Spinal cord (tissue), 9 donors: ENCODE measurements at regions not wholly inside any gene's neighbourhood (a gene's known extent, or its start where the extent isn't known, plus 50 kb on each side); places are given as distances from the start of the nearest gene placed in this dataset.

Experiments used
- DNase-seq, 6 donors: peaks; one replicate each; pipeline versions ENCODE4 v3.0.0 to v3.0.0-alpha.2; 2013 to 2015; ENCODE audit warnings: low spot score in 6 of 6, low read depth in 4 of 6
- H3K27ac ChIP-seq: one replicate; pipeline ENCODE4 v1.5.1; 2013; ENCODE audit warnings: low read depth, low read length, control low read depth
- H3K27me3 ChIP-seq: one replicate; pipeline ENCODE4 v1.6.1; 2013; ENCODE audit warnings: low read length; ENCODE audit not compliant: control insufficient read depth, insufficient read depth
- H3K36me3 ChIP-seq: one replicate; pipeline ENCODE4 v1.6.1; 2013; ENCODE audit warnings: low read length; ENCODE audit not compliant: control insufficient read depth, insufficient read depth
- H3K4me1 ChIP-seq: one replicate; pipeline ENCODE4 v1.6.1; 2013; ENCODE audit warnings: low read length; ENCODE audit not compliant: control insufficient read depth, insufficient read depth
- H3K4me3 ChIP-seq: one replicate; pipeline ENCODE4 v1.5.1; 2013; ENCODE audit warnings: low read depth, low read length, control low read depth
- H3K9me3 ChIP-seq: one replicate; pipeline ENCODE4 v1.6.1; 2013; ENCODE audit warnings: low read length; ENCODE audit not compliant: control insufficient read depth, insufficient read depth
- WGBS: methylation state at CpG from one replicate; pipeline ENCODE4 v1.1.5; 2013; ENCODE audit warnings: missing lambda C conversion rate; ENCODE audit not compliant: insufficient coverage; 5-methylcytosine and 5-hydroxymethylcytosine counted together
- donor health status: healthy.

DNA sequence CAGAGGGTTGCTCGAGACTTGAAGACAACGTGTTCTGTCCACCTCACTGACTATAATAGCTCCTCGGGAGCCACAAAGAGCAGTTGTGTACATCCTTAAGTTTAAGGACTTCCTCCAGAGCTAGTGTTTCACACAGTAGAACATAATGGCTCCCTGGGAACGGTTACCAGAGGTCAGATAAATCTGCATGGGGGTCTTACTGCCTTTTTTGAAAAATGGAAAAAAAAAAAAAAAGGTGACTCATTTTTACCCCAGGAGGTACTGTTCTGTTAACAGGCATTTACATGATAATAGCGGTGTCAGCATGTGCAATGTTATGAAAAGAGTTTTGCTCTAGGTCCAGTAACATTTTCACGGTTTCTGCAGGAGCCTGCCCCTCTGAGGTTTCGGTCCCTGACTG, 498.9 kb upstream of the WWC1 start:
- DNase-seq = peak in 1 of 6 donors; percentile 61
- 49% methylated on average over 6 of the region's 7 CpGs for WGBS

DNA sequence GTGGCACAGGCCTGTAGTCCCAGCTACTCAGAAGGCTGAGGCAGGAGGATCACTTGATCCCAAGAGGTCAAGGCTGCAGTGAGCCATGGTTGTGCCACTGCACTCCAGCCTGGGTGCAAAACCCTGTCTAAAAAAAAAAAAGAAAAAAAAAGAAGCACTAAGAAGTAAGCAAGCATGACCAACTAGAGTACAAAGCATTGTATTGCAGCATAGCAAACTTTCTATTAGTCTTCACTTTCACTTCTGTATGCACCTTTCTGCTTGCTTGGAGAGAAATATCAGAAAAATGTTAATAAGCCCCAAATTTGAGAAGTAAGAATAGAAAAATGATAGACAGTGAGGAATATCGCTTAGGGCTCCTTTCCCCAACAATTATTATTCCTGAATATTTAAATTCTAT, 497.7 kb upstream of the WWC1 start:
- Histone ChIP-seq H3K4me3 (no peak overlapping the region), H3K9me3 (no peaks in the 10 kb centered on the region), H3K36me3 (no peaks in the 10 kb centered on the region), H3K4me1 (peaks cover 10% of the 10 kb centered on the region), H3K27me3 (no peaks in the 10 kb centered on the region), H3K27ac (no peak overlapping the region)
- whole genome bisulfite sequencing = no CpG with 5 or more reads among the region's 1 CpG
- no peak for DNase-seq

More for the DNA sequence above, 498.9 kb upstream of the WWC1 start:
- Histone ChIP-seq H3K9me3 (no peaks in the 10 kb centered on the region), H3K4me1 (peaks cover 4% of the 10 kb centered on the region), H3K27me3 (no peaks in the 10 kb centered on the region), H3K4me3 (no peak overlapping the region), H3K36me3 (no peaks in the 10 kb centered on the region), H3K27ac (no peak overlapping the region)

DNA sequence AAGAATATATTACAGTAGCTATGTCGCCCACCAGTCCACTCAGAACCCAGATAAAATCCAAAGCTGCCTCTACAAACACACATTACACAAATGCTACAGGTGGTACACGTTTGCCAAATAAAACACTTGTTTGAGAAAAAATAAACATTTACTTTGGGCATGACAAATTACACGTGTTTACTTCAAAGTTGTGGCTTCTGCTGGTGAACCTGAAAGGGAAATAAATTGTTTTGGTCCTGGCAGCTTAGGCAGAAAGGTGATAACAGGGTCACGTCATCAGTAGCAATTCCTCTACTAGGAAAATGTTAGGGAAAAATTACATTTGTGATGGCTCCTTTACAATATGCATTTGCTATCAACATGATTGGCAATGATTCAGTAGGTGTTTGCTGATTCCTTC, 497.3 kb upstream of the WWC1 start:
- no peak overlapping the region for H3K27ac ChIP-seq
- H3K4me1 ChIP-seq = peaks cover 10% of the 10 kb centered on the region
- no peak overlapping the region for H3K4me3 ChIP-seq
- H3K27me3 ChIP-seq = no peaks in the 10 kb centered on the region
- H3K36me3 ChIP-seq = no peaks in the 10 kb centered on the region
- 86% methylated on average over 1 of the region's 4 CpGs for whole genome bisulfite sequencing
- H3K9me3 ChIP-seq = no peaks in the 10 kb centered on the region
- DNase-seq = no peak

DNA sequence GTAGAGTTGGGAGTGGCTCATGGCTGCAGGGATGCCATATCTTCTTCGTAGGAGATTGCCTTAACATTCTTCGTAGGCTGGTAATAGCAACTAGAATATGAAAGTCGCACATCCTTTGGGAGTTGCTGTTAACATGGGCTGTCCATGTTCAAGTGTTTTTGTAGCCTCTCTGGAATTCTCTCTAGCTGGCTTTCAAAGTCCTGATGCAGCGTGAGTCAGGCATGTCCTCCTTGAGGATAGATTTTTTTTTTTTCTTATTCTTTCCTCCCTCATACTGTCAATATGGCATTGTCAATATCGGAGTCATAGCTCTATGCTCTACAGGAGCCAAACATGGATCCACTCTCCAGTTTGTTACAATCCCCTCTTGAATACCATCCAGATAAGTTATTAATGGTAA, 494.8 kb upstream of the WWC1 start:
- H3K27me3 ChIP-seq = no peaks in the 10 kb centered on the region
- H3K36me3 ChIP-seq = no peaks in the 10 kb centered on the region
- H3K27ac ChIP-seq = no peak overlapping the region
- 100% methylated on average over 1 of the region's 5 CpGs for WGBS
- no peak overlapping the region for H3K4me3 ChIP-seq
- peaks cover 10% of the 10 kb centered on the region for H3K4me1 ChIP-seq
- DNase-seq = no peak
- H3K9me3 ChIP-seq = no peaks in the 10 kb centered on the region

DNA sequence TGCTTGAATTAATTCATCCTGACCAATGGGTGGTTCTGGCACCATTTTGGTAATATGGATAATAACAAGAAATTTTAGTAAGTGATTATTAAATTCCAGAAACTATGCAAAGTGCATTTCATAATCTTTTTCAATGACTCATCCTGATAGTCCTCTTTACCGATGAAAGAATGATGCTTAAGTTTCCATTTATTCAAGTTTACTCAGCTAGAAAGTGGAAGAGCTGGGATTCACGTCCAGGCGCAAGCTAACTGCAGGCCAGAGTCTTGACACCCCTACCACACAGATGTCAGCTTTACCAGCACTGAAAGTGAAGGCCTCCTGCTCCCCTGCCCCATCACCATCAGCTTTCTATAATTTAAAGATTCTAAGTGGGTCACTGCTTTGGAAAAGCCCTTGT, 493.5 kb upstream of the WWC1 start:
- Histone ChIP-seq H3K9me3 (no peaks in the 10 kb centered on the region), H3K4me3 (no peak overlapping the region), H3K4me1 (peaks cover 6% of the 10 kb centered on the region), H3K36me3 (no peaks in the 10 kb centered on the region), H3K27ac (peak overlapping the region; percentile 58), H3K27me3 (no peaks in the 10 kb centered on the region)
- WGBS = 71% methylated on average over 2 of the region's 3 CpGs
- DNase-seq = no peak

DNA sequence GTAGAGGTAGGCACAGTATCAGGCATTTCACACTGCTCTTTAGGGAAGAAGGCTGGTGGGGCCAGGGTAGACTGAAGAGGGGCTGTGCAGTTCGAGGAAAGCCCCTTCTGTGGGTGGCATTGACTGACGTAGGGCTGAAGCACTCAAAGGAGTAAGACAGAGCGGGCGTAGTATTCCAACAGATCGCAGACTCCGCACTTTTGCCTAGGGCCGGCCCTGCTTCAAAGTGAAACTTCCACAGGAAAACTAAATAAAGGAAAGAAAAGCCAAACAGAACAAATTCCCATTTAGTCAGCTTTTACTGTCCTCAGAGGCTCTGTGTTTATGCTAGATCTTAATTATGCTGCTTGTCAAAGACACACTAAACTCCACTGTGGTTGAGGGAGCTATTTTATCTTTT, 493.0 kb upstream of the WWC1 start:
- no peak for DNase-seq

DNA sequence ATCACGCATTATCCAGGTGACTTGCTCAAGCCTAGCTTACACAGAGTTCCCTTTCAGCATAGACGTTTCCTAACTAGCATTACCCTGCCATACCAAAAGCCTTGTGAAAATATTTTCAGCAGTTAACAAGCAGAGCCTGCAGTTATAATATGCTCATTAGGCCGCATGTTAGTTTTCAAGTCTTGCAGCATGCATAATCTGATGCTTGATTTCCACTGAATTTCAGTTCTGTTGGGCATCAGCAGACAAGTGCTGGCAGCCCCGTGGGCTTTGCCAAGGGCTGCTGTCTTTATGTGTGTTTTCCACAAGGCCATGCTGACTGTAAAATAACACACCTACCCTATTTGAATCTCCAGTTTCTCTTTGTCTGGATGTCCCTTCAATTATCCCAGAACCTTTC, 491.0 kb upstream of the WWC1 start:
- peak in 1 of 6 donors; percentile 63 for DNase-seq
- H3K36me3 ChIP-seq = no peaks in the 10 kb centered on the region
- no peaks in the 10 kb centered on the region for H3K9me3 ChIP-seq
- no peak overlapping the region for H3K4me3 ChIP-seq
- no peaks in the 10 kb centered on the region for H3K27me3 ChIP-seq
- 81% methylated on average over 4 of the region's 4 CpGs for WGBS
- H3K4me1 ChIP-seq = peaks cover 6% of the 10 kb centered on the region
- no peak overlapping the region for H3K27ac ChIP-seq

More for the DNA sequence above, 493.0 kb upstream of the WWC1 start:
- WGBS = 47% methylated on average over 2 of the region's 7 CpGs
- H3K27ac ChIP-seq = peak overlapping the region; percentile 58
- H3K4me3 ChIP-seq = no peak overlapping the region
- no peaks in the 10 kb centered on the region for H3K9me3 ChIP-seq
- H3K4me1 ChIP-seq = peaks cover 6% of the 10 kb centered on the region
- no peaks in the 10 kb centered on the region for H3K27me3 ChIP-seq
- H3K36me3 ChIP-seq = no peaks in the 10 kb centered on the region

DNA sequence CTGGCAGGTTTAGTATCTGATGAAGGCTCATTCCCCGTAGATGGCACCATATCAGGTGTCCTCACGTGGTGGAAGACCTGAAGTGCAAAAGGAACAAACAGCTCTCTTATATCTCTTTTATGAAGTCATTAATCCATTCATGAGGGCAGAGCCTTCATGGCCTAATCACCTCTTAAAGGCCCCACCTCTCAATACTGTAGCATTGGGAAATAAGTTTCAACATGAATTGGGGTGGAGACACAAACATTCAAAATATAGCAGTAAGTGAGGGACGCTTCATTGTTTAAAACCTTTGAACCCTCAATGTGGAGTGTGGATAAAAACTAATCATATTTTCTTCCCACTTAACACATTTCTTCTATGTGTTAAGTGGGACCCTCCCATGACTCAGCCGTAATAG, 489.4 kb upstream of the WWC1 start:
- Histone ChIP-seq H3K9me3 (no peaks in the 10 kb centered on the region), H3K4me3 (no peak overlapping the region), H3K27me3 (no peaks in the 10 kb centered on the region), H3K4me1 (peaks cover 6% of the 10 kb centered on the region), H3K36me3 (no peaks in the 10 kb centered on the region), H3K27ac (no peak overlapping the region)
- DNase-seq = no peak
- 100% methylated on average over 2 of the region's 4 CpGs for WGBS

DNA sequence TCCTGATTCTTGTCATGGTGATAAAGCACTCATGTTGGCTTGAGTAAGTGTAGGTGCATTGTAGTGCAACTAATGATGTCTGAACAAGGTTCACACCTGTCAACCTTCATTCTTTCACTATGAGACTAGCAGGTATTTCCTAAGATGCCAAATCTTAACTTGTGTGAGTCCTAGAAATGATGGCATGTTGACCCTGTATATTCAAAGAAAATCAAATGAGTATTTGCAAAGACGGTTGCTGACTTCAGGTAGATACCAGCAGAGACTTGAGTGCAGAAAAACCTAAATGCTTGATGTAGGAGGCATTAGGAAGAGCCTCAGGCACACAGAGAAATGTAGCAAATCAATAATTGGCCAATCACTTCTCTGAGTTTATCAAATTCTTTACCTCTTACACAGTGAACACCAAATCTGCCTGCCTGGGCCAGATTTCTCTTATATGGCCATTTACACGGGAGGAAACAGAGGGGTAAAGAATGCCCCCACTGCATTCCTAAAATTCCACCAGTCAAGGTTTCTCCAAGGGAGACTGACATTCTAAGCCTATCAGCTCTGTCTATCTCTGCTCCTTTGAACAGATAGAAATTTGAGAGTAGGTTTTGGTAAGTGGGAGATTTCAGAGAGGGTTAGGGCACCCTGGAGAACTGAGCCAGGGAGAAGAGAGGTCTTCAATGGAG, 488.6 kb upstream of the WWC1 start:
- Histone ChIP-seq H3K9me3 (no peaks in the 10 kb centered on the region), H3K27me3 (no peaks in the 10 kb centered on the region), H3K4me3 (no peak overlapping the region), H3K36me3 (no peaks in the 10 kb centered on the region), H3K4me1 (peaks cover 6% of the 10 kb centered on the region), H3K27ac (no peak overlapping the region)
- no peak for DNase-seq
- WGBS = 33% methylated on average over 1 of the region's 2 CpGs

DNA sequence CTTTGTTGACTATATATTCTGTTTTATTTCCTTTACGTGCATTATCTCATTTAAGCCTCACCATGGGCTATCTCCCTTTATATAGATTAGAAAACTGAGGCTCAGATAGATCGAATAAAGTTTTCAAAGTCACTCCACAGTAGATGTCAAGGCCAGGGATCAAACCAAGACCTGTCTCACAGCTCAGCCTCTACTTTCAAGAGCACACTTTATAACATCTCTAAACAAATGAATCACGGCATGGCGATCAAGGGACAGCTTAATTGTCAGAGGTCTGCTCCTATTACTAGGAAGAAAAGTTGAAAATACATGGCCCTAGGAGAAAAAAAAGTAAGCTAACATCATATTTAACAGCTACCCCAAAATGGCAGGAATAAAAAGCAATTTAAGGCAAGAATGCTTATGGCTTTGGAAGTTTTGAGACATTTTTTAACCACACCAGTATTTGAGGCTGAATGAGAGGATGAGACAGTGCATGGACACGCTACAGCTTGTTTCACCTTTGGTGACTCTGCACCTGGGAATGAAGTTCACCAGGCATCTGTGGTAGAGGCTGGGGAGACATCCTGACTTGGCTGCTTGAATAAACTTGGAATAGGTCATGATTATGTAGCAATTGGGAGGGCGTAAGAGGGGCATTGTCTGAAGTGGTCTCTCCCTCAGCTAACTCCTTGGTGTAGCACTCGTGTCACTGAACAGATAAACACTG, 486.8 kb upstream of the WWC1 start:
- H3K27me3 ChIP-seq = no peaks in the 10 kb centered on the region
- no peaks in the 10 kb centered on the region for H3K4me1 ChIP-seq
- DNase-seq = no peak
- no peaks in the 10 kb centered on the region for H3K9me3 ChIP-seq
- WGBS = 91% methylated on average over 1 of the region's 7 CpGs
- no peaks in the 10 kb centered on the region for H3K36me3 ChIP-seq
- H3K4me3 ChIP-seq = no peak overlapping the region
- H3K27ac ChIP-seq = no peak overlapping the region
